Stimulated activated naive B cell treated with anti-CD40 and anti-IgM and Interleukin-4, amounts not matched to agents 10 μg/mL and 1 μg/mL and 100 μg/mL, for 72 hours (primary cell): ENCODE measurements at regions not wholly inside any gene's neighbourhood (a gene's known extent, or its start where the extent isn't known, plus 50 kb on each side); places are given as distances from the start of the nearest gene placed in this dataset.
"Not testable (repeated sequence)": the region's sequence is repeated elsewhere in the genome, so short reads cannot be mapped to it uniquely, and the experiment has no call there.

ENCODE experiments used
- ATAC-seq, 2 donors: fragments of 150-1000 bp; cut with Tn5 transposase; replicated peaks; 2 replicates each; pipeline ENCODE4 v1.10.0; 2021; ENCODE audit warnings: moderate library complexity in 1 of 2
- DNase-seq: peaks from one replicate; pipeline ENCODE4 v3.0.0; 2021
- H3K27ac Mint-ChIP-seq: one replicate; pipeline ENCODE4 v1.8.0; 2022; ENCODE audit warnings: mild to moderate bottlenecking, mixed read lengths
- H3K27me3 Mint-ChIP-seq, 2 donors: one replicate each; pipeline ENCODE4 v1.8.0; 2022; ENCODE audit warnings: mixed read lengths in 2 of 2
- H3K36me3 Mint-ChIP-seq, 2 donors: one replicate each; pipeline ENCODE4 v1.8.0; 2022; ENCODE audit warnings: mixed read lengths in 2 of 2, mild to moderate bottlenecking in 1 of 2
- H3K4me1 Mint-ChIP-seq, 2 donors: one replicate each; pipeline ENCODE4 v1.8.0; 2022; ENCODE audit warnings: mixed read lengths in 2 of 2, mild to moderate bottlenecking in 1 of 2
- H3K4me3 Mint-ChIP-seq, 2 donors: one replicate each; pipeline ENCODE4 v1.8.0; 2022; ENCODE audit warnings: mild to moderate bottlenecking in 2 of 2, mixed read lengths in 2 of 2, moderate library complexity in 1 of 2
- H3K9me3 Mint-ChIP-seq, 2 donors: one replicate each; pipeline ENCODE4 v1.8.0; 2022; ENCODE audit warnings: mixed read lengths in 2 of 2, mild to moderate bottlenecking in 1 of 2

- H3K4me1 Mint-ChIP-seq = peaks cover 4 to 7% of the 10 kb centered on the region in 2 donors
- no peak overlapping the region for H3K27ac Mint-ChIP-seq
- no peak for ATAC-seq
- no peak overlapping the region for H3K4me3 Mint-ChIP-seq
- H3K27me3 Mint-ChIP-seq = no peaks in the 10 kb centered on the region
- DNase-seq = no peak
- no peaks in the 10 kb centered on the region for H3K9me3 Mint-ChIP-seq
- no peaks in the 10 kb centered on the region for H3K36me3 Mint-ChIP-seq
These were observed 103.0 kb downstream of the BRMS1L start for GRCh38 chr14:35929186-35929585.

- Mint-ChIP-seq H3K27me3 (no peaks in the 10 kb centered on the region), H3K4me3 (no peak overlapping the region), H3K27ac (no peak overlapping the region), H3K9me3 (no peaks in the 10 kb centered on the region), H3K36me3 (no peaks in the 10 kb centered on the region), H3K4me1 (peaks cover 3% of the 10 kb centered on the region in 2 donors)
- ATAC-seq (no peak), DNase-seq (no peak)
These were observed 101.6 kb downstream of the BRMS1L start for GRCh38 chr14:35927727-35928126.

- DNase-seq (no peak), ATAC-seq (no peak)
- no peak overlapping the region for H3K4me3 Mint-ChIP-seq
- no peaks in the 10 kb centered on the region for H3K27me3 Mint-ChIP-seq
- H3K27ac Mint-ChIP-seq = no peak overlapping the region
- peaks cover 0 to 2% of the 10 kb centered on the region in 2 donors for H3K9me3 Mint-ChIP-seq
- no peaks in the 10 kb centered on the region for H3K36me3 Mint-ChIP-seq
- no peaks in the 10 kb centered on the region for H3K4me1 Mint-ChIP-seq
These were observed 99.2 kb downstream of the BRMS1L start for GRCh38 chr14:35925319-35925718.

GRCh38 chr14:35922590-35922989 lies 96.5 kb downstream of the BRMS1L start:
- H3K9me3 Mint-ChIP-seq, H3K36me3 Mint-ChIP-seq, DNase-seq, H3K4me3 Mint-ChIP-seq, H3K27me3 Mint-ChIP-seq, H3K4me1 Mint-ChIP-seq, ATAC-seq, H3K27ac Mint-ChIP-seq: not testable (repeated sequence)

GRCh38 chr14:35921745-35922144 lies 95.6 kb downstream of the BRMS1L start:
- Mint-ChIP-seq H3K4me3 (no peak overlapping the region), H3K36me3 (no peaks in the 10 kb centered on the region), H3K9me3 (peaks cover 4 to 7% of the 10 kb centered on the region in 2 donors), H3K27ac (no peak overlapping the region), H3K4me1 (no peaks in the 10 kb centered on the region), H3K27me3 (peaks cover 5 to 8% of the 10 kb centered on the region in 2 donors)
- ATAC-seq (no peak), DNase-seq (no peak)
